K562 (cell line): ENCODE measurements at regions not wholly inside any gene's neighbourhood (a gene's known extent, or its start where the extent isn't known, plus 50 kb on each side); places are given as distances from the start of the nearest gene placed in this dataset.

Experiments used
- ATAC-seq: fragments of 200-7000 bp; cut with Tn5 transposase; 3 replicates; pipeline ENCODE4 v1.9.1; 2020; ENCODE audit warnings: moderate library complexity
- BruUV-seq: library from RNA; stranded (reverse); fragments of 400-500 nt; replicated peaks from 2 replicates; lab custom pipeline; 2021; lab: Mats Ljungman, UMichigan
- CTCF ChIA-PET: fragments of 300-600 bp; formaldehyde crosslinking; extraction: SDS; loops from one replicate; lab custom pipeline; 2021; ENCODE audit warnings: low intra/inter-chr PET ratio; lab: Yijun Ruan, JAX
- POLR2A ChIA-PET: fragments of 300-600, 350-650 bp; sonication (Branson Sonifier 250); formaldehyde crosslinking; extraction: SDS; loops from one replicate; lab custom pipeline; 2021; ENCODE audit warnings: antibody characterized with exemption, inconsistent platforms; lab: Yijun Ruan, JAX
- DNase-seq, 4 experiments: peaks; one replicate each; pipeline versions ENCODE4 v3.0.0 to v3.0.0-alpha.2; 2011 to 2018; ENCODE audit warnings: low spot score in 3 of 4, mixed read lengths in 3 of 4; ENCODE audit errors: extremely low read depth in 1 of 4
- FAIRE-seq: peaks from 2 replicates; lab custom pipeline; 2011; peaks lifted over from hg19 to GRCh38; lab: Jason Lieb, UNC
- H2AFZ ChIP-seq: 2 replicates; pipeline ENCODE4 v1.6.0; 2011; ENCODE audit warnings: low read depth, low read length, control low read depth, inconsistent platforms
- H3K27ac ChIP-seq: fragments of 200-600 bp; 3 replicates; pipeline ENCODE4 v1.8.0; 2011; ENCODE audit warnings: low read depth, mild to moderate bottlenecking, control low read depth, inconsistent platforms, low read length, moderate library complexity, mixed read lengths; ENCODE audit errors: extremely low read depth
- H3K27me3 ChIP-seq, 2 experiments: fragments of 300-600 bp in 1 of 2; 2 replicates in 1 of 2; 3 replicates in 1 of 2; pipeline versions ENCODE4 v1.6.0 to v1.8.0; 2011; ENCODE audit warnings: inconsistent platforms in 2 of 2, low read length in 2 of 2, mild to moderate bottlenecking in 1 of 2, mixed read lengths in 1 of 2, moderate library complexity in 1 of 2; ENCODE audit not compliant: control insufficient read depth in 2 of 2, insufficient read depth in 2 of 2
- H3K36me3 ChIP-seq: fragments of 300-600 bp; 3 replicates; pipeline ENCODE4 v1.8.0; 2011; ENCODE audit warnings: mild to moderate bottlenecking, low read length, inconsistent platforms; ENCODE audit not compliant: control insufficient read depth, insufficient read depth
- H3K4me1 ChIP-seq, 2 experiments: fragments of 200-600 bp in 1 of 2; replicated peaks in 1 of 2; 2 replicates in 1 of 2; 3 replicates in 1 of 2; pipeline versions ENCODE4 v1.5.1 to v1.8.0; 2011; ENCODE audit warnings: inconsistent platforms in 2 of 2, low read length in 2 of 2, mild to moderate bottlenecking in 1 of 2, mixed read lengths in 1 of 2, moderate library complexity in 1 of 2; ENCODE audit not compliant: control insufficient read depth in 2 of 2, insufficient read depth in 2 of 2
- H3K4me2 ChIP-seq: 2 replicates; pipeline ENCODE4 v1.6.1; 2011; ENCODE audit warnings: low read length, control low read depth, inconsistent platforms, mixed read lengths; ENCODE audit not compliant: insufficient read depth
- H3K4me3 ChIP-seq: fragments of 200-600 bp; sonication (generic), shearing (Covaris generic); 2 replicates; pipeline ENCODE4 v1.5.1; 2016; ENCODE audit warnings: control low read depth, inconsistent platforms
- H3K79me2 ChIP-seq: fragments of 200-600 bp; 3 replicates; pipeline ENCODE4 v1.8.0; 2011; ENCODE audit warnings: low read length, inconsistent platforms; ENCODE audit not compliant: control insufficient read depth, insufficient read depth
- H3K9ac ChIP-seq, 2 experiments: 2 replicates each; pipeline versions ENCODE4 v1.6.0 to v1.6.1; 2011; ENCODE audit warnings: low read depth in 2 of 2, low read length in 2 of 2, control low read depth in 1 of 2, inconsistent platforms in 1 of 2, mild to moderate bottlenecking in 1 of 2, mixed read lengths in 1 of 2; ENCODE audit not compliant: insufficient read depth in 1 of 2
- H3K9me1 ChIP-seq: one replicate; pipeline ENCODE4 v1.6.0; 2011; ENCODE audit warnings: inconsistent platforms, mild to moderate bottlenecking, low read length, moderate library complexity; ENCODE audit not compliant: control insufficient read depth, insufficient read depth
- H3K9me3 ChIP-seq: replicated peaks from 2 replicates; pipeline ENCODE4 v1.5.1; 2011; ENCODE audit warnings: low read depth, low read length, inconsistent platforms; ENCODE audit not compliant: control insufficient read depth, insufficient read depth
- H4K20me1 ChIP-seq: replicated peaks from 2 replicates; pipeline ENCODE4 v1.6.1; 2011; ENCODE audit warnings: low read length, inconsistent platforms, mixed read lengths; ENCODE audit not compliant: control insufficient read depth, insufficient read depth
- JUN ChIP-seq, 2 experiments: sonication (generic) in 1 of 2; formaldehyde crosslinking in 1 of 2; IDR thresholded peaks; 2 replicates each; pipeline versions ENCODE4 v1.6.1 to v1.8.0; 2012 to 2022; ENCODE audit warnings: borderline replicate concordance in 2 of 2, mild to moderate bottlenecking in 2 of 2, improper control_type of control experiment in 1 of 2, low read depth in 1 of 2, low read length in 1 of 2, missing genetic modification reagents in 1 of 2
- KLF16 ChIP-seq: IDR thresholded peaks from 2 replicates; pipeline ENCODE4 v1.6.1; 2016; ENCODE audit warnings: antibody characterized with exemption
- WGBS: fragments of 100-300 bp; shearing (Covaris generic); methylation state at CpG from one replicate; pipeline ENCODE4 v1.1.6; 2016; ENCODE audit warnings: low coverage, mixed read lengths; ENCODE audit not compliant: insufficient coverage; ENCODE audit errors: missing lambda C conversion rate; 5-methylcytosine and 5-hydroxymethylcytosine counted together
- in situ Hi-C: fragments of 300-500 bp; cut with MboI; formaldehyde crosslinking; loops from 4 replicates; pipeline ENCODE4 v1.15.0; 2018; ENCODE audit warnings: inconsistent platforms, mixed read lengths
- intact Hi-C: fragments of 100-400 bp; cut with micrococcal nuclease; formaldehyde crosslinking; loops from 2 replicates; pipeline ENCODE4 v1.14.2; 2022
- TF ChIP-seq, protein P1 (sequence below): fragments of 250-450 bp; sonication (Bioruptor Pico); IDR thresholded peaks from 2 replicates; pipeline ENCODE4 v1.8.0; 2022; ENCODE audit warnings: moderate library complexity, mild to moderate bottlenecking, inconsistent platforms
- TF ChIP-seq, protein P2 (sequence below): sonication (generic); formaldehyde crosslinking; IDR thresholded peaks from 2 replicates; pipeline ENCODE4 v1.8.0; 2022; ENCODE audit warnings: mild to moderate bottlenecking, missing genetic modification reagents

DNA sequence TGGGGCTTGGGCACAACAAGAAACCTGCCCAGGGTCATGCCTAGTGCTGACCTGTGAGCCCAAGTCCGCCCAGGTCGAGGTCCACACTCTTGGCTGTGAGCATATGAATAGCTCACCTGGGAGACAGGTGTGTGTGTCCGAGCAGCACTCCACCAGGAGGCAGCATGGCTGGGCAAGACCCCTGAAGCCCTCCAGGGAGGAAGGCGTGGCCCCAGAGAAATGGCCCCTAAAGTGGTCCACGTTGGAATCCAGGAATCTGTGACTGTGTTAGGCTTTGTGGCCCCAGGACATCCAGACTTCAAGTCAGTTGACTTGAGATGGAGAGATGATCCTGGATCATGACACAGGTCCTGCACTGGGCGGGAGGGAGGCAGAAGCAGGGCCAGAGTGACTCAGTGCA, 138.8 kb downstream of the CPZ start:
- H3K27ac ChIP-seq: no peak overlapping the region
- WGBS: 0% methylated on average over 6 of the region's 6 CpGs
- no peak overlapping the region for H2AFZ ChIP-seq
- peaks cover 2 to 26% of the 10 kb centered on the region in 2 experiments; a peak in 2 of 5 replicates for H3K27me3 ChIP-seq
- H3K4me2 ChIP-seq: no peak overlapping the region
- ATAC-seq (no peak), FAIRE-seq (no peak), DNase-seq (no peak)
- no peak overlapping the region for H3K4me3 ChIP-seq
- peaks cover 6% of the 10 kb centered on the region; the same call in 1 of the 2 replicates for H4K20me1 ChIP-seq
- ChIA-PET POLR2A (no interaction called here), CTCF (no interaction called here)
- H3K4me1 ChIP-seq: no peaks in the 10 kb centered on the region; a peak in 1 of 5 replicates
- intact Hi-C loops: no loop called here
- in situ Hi-C loops: no loop called here
- TF ChIP-seq JUN (IDR thresholded peaks at IDR 0.05; ENCODE audit: borderline replicate concordance, low read depth, low read length): no peak
- no peak for TF ChIP-seq JUN (CRISPR knock-in tag; IDR thresholded peaks at IDR 0.05; ENCODE audit: borderline replicate concordance)
- no peak for TF ChIP-seq KLF16
- TF ChIP-seq, protein P1, sequence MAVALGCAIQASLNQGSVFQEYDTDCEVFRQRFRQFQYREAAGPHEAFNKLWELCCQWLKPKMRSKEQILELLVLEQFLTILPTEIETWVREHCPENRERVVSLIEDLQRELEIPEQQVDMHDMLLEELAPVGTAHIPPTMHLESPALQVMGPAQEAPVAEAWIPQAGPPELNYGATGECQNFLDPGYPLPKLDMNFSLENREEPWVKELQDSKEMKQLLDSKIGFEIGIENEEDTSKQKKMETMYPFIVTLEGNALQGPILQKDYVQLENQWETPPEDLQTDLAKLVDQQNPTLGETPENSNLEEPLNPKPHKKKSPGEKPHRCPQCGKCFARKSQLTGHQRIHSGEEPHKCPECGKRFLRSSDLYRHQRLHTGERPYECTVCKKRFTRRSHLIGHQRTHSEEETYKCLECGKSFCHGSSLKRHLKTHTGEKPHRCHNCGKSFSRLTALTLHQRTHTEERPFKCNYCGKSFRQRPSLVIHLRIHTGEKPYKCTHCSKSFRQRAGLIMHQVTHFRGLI (CRISPR knock-in tag): no peak
- TF ChIP-seq, protein P2, sequence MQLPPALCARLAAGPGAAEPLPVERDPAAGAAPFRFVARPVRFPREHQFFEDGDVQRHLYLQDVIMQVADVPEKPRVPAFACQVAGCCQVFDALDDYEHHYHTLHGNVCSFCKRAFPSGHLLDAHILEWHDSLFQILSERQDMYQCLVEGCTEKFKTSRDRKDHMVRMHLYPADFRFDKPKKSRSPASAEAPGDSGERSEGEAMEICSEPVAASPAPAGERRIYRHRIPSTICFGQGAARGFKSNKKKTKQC: no peak
- H3K36me3 ChIP-seq: no peaks in the 10 kb centered on the region
- H3K79me2 ChIP-seq: no peaks in the 10 kb centered on the region
- no TSS peak for BruUV-seq
- no peaks in the 10 kb centered on the region for H3K9me1 ChIP-seq
- no peaks in the 10 kb centered on the region for H3K9me3 ChIP-seq
- H3K9ac ChIP-seq: no peak overlapping the region
